ENCODE measurements at regions not wholly inside any gene's neighbourhood (a gene's known extent, or its start where the extent isn't known, plus 50 kb on each side); places are given as distances from the start of the nearest gene placed in this dataset.

GRCh38 chr12:131637986-131638385, 72.9 kb upstream of the SFSWAP start:
- no peak overlapping the region for H3K27ac ChIP-seq
- no peaks in the 10 kb centered on the region for H3K36me3 ChIP-seq
- TF ChIP-seq CTCF (IDR thresholded peaks at IDR 0.05) = no peak
- H3K4me1 ChIP-seq (ENCODE audit: control insufficient read depth in 1 of 2, low read depth in 2 of 2) = no peaks in the 10 kb centered on the region
- H3K4me3 ChIP-seq = no peak overlapping the region
- ATAC-seq (ENCODE audit: insufficient number of reproducible peaks, low FRiP score, low read depth) (no peak), DNase-seq (ENCODE audit: low spot score) (no peak)
- H3K27me3 ChIP-seq (replicated peaks; ENCODE audit: insufficient read depth) = no peaks in the 10 kb centered on the region
- H3K9me3 ChIP-seq = no peaks in the 10 kb centered on the region

GRCh38 chr12:131639270-131639940, 71.5 kb upstream of the SFSWAP start:
- TF ChIP-seq CTCF (IDR thresholded peaks at IDR 0.05) = no peak
- ATAC-seq (ENCODE audit: insufficient number of reproducible peaks, low FRiP score, low read depth) (no peak), DNase-seq (ENCODE audit: low spot score) (no peak)
- Histone ChIP-seq H3K27ac (no peak overlapping the region), H3K4me1 (ENCODE audit: control insufficient read depth in 1 of 2, low read depth in 2 of 2) (no peaks in the 10 kb centered on the region), H3K36me3 (no peaks in the 10 kb centered on the region), H3K9me3 (no peaks in the 10 kb centered on the region), H3K4me3 (no peak overlapping the region), H3K27me3 (replicated peaks; ENCODE audit: insufficient read depth) (no peaks in the 10 kb centered on the region)

GRCh38 chr12:131640525-131640924, 70.4 kb upstream of the SFSWAP start:
- H3K27me3 ChIP-seq (replicated peaks; ENCODE audit: insufficient read depth) = no peaks in the 10 kb centered on the region
- TF ChIP-seq CTCF (IDR thresholded peaks at IDR 0.05) = no peak
- no peaks in the 10 kb centered on the region for H3K36me3 ChIP-seq
- no peaks in the 10 kb centered on the region for H3K4me1 ChIP-seq (ENCODE audit: control insufficient read depth in 1 of 2, low read depth in 2 of 2)
- H3K9me3 ChIP-seq = no peaks in the 10 kb centered on the region
- no peak overlapping the region for H3K4me3 ChIP-seq
- H3K27ac ChIP-seq = no peak overlapping the region
- no peak for DNase-seq (ENCODE audit: low spot score)
- no peak for ATAC-seq (ENCODE audit: insufficient number of reproducible peaks, low FRiP score, low read depth)

- ATAC-seq (ENCODE audit: insufficient number of reproducible peaks, low FRiP score, low read depth) (no peak), DNase-seq (ENCODE audit: low spot score) (no peak)
- Histone ChIP-seq H3K4me3 (no peak overlapping the region), H3K36me3 (no peaks in the 10 kb centered on the region), H3K27me3 (replicated peaks; ENCODE audit: insufficient read depth) (no peaks in the 10 kb centered on the region), H3K9me3 (no peaks in the 10 kb centered on the region), H3K27ac (no peak overlapping the region), H3K4me1 (ENCODE audit: control insufficient read depth in 1 of 2, low read depth in 2 of 2) (no peaks in the 10 kb centered on the region)
- TF ChIP-seq CTCF (IDR thresholded peaks at IDR 0.05) = no peak
Observed at GRCh38 chr12:131641315-131641714, 69.6 kb upstream of the SFSWAP start.

GRCh38 chr12:131642101-131642540, 68.8 kb upstream of the SFSWAP start:
- no peaks in the 10 kb centered on the region for H3K4me1 ChIP-seq (ENCODE audit: control insufficient read depth in 1 of 2, low read depth in 2 of 2)
- DNase-seq (ENCODE audit: low spot score) = no peak
- ATAC-seq (ENCODE audit: insufficient number of reproducible peaks, low FRiP score, low read depth) = no peak

More at GRCh38 chr12:131642101-131642540, 68.8 kb upstream of the SFSWAP start:
- Histone ChIP-seq H3K9me3 (no peaks in the 10 kb centered on the region), H3K27me3 (replicated peaks; ENCODE audit: insufficient read depth) (no peaks in the 10 kb centered on the region), H3K4me3 (no peak overlapping the region), H3K27ac (no peak overlapping the region), H3K36me3 (no peaks in the 10 kb centered on the region)
- no peak for TF ChIP-seq CTCF (IDR thresholded peaks at IDR 0.05)

Measured in thoracic aorta (tissue), 2 donors.